Heart right ventricle (tissue), 16 donors: ENCODE measurements at regions not wholly inside any gene's neighbourhood (a gene's known extent, or its start where the extent isn't known, plus 50 kb on each side); places are given as distances from the start of the nearest gene placed in this dataset.

Source experiments
- ATAC-seq, 8 donors: fragments of 200-7000 bp; cut with Tn5 transposase; one replicate each; pipeline ENCODE4 v1.9.1; 2020; ENCODE audit warnings: mild to moderate bottlenecking in 8 of 8, moderate library complexity in 8 of 8, moderate number of reproducible peaks in 1 of 8
- DNase-seq, 2 donors: peaks; one replicate each; pipeline ENCODE4 v3.0.0-alpha.2; 2020
- H3K27ac ChIP-seq, 10 donors: fragments of 200-600 bp; sonication (generic) in 2 of 10; one replicate each; pipeline versions ENCODE4 v1.5.0 to v1.8.0; 2020 to 2022; ENCODE audit warnings: mild to moderate bottlenecking in 3 of 10
- H3K27me3 ChIP-seq, 7 donors: fragments of 200-600 bp; one replicate each; pipeline ENCODE4 v1.8.0; 2021 to 2022; ENCODE audit warnings: mild to moderate bottlenecking in 2 of 7
- H3K36me3 ChIP-seq, 9 donors: fragments of 200-600 bp; sonication (generic) in 1 of 9; one replicate each; pipeline versions ENCODE4 v1.5.0 to v1.8.0; 2020 to 2022; ENCODE audit warnings: mild to moderate bottlenecking in 2 of 9
- H3K4me1 ChIP-seq, 9 donors: fragments of 200-600 bp; sonication (generic) in 1 of 9; one replicate each; pipeline versions ENCODE4 v1.5.0 to v1.8.0; 2020 to 2022; ENCODE audit warnings: mild to moderate bottlenecking in 4 of 9
- H3K4me3 ChIP-seq, 10 donors: fragments of 200-600 bp; sonication (generic) in 2 of 10; one replicate each; pipeline versions ENCODE4 v1.5.0 to v1.8.0; 2020 to 2022; ENCODE audit warnings: mild to moderate bottlenecking in 7 of 10, moderate library complexity in 2 of 10
- H3K9me3 ChIP-seq, 11 donors: fragments of 200-600 bp in 10 of 11; sonication (generic) in 2 of 11; one replicate each; pipeline versions ENCODE4 v1.5.0 to v1.8.0; 2013 to 2022; ENCODE audit warnings: mild to moderate bottlenecking in 2 of 11, control low read depth in 1 of 11, moderate library complexity in 1 of 11
- CTCF ChIP-seq, 9 donors: fragments of 200-600 bp; sonication (generic) in 2 of 9; IDR thresholded peaks; one replicate each; pipeline versions ENCODE4 v1.5.0 to v1.8.0; 2021 to 2022; ENCODE audit warnings: antibody characterized with exemption in 9 of 9, mild to moderate bottlenecking in 5 of 9, moderate library complexity in 1 of 9
- WGBS, 2 donors: extraction: QIAGEN DNeasy Blood & Tissue Kit; methylation state at CpG; one replicate each; pipeline ENCODE4 v1.1.7; 2013; ENCODE audit warnings: inconsistent platforms in 1 of 2; 5-methylcytosine and 5-hydroxymethylcytosine counted together
- intact Hi-C, 10 donors: fragments of 100-400 bp; cut with DNase I; formaldehyde crosslinking; loops; one replicate each; pipeline versions ENCODE4 v1.11.1 to v1.14.2; 2022
- donor health status: Arrhythmogenic right ventricular cardiomyopathy.
- donor health status: ischemic (EF 13 %, LVEDD 7.1; RV severe dilation, severe dysfunction).
- donor health status: healthy with polysubstance abuse.
- donor health status: DM: no; HTN: yes; CAD: no.
- donor health status: DM: no; HTN: no; CAD: no.
- donor health status: ischemic (EF 25% LVEDD 6.9; RV normal size, moderate dysfunction).
- donor health status: ischemic (EF 25% LVEDD 5.7; RV mildly dilated, moderate dysfunction).
- donor health status: healthy.
- donor health status: DM: yes; HTN: yes; CAD: no.
- donor health status: Ischemic cardiomyopathy.
- donor health status: ischemic (EF 35%, LVEDD 5.7; RV mildly dilated, moderate dysfunction).
- donor health status: nonischemic (EF 11% LVEDD 7.7; RV severe dilation, severe dysfunction).
- donor health status: DM: yes; HTN: yes; CAD: no.
- donor health status: PGD.
- donor health status: ischemic (EF 29% LVEDD 5.4; RV normal size, mild dysfunction).
- donor health status: nonischemic (EF 23%, LVEDD 6.1; RV moderate dilation, normal function).

GRCh38 chr2:130263606-130264005 lies 65.4 kb upstream of the TUBA3E start:
- TF ChIP-seq CTCF (IDR thresholded peaks at IDR 0.05) = no peak
- Histone ChIP-seq H3K36me3 (no peaks in the 10 kb centered on the region), H3K27me3 (peaks cover 0 to 46% (median 10%) of the 10 kb centered on the region in 7 donors), H3K4me3 (no peak overlapping the region), H3K9me3 (no peaks in the 10 kb centered on the region), H3K27ac (no peak overlapping the region), H3K4me1 (peaks cover 0 to 4% (median 0%) of the 10 kb centered on the region in 9 donors)
- 79 to 80% methylated on average over 7 of the region's 7 CpGs for WGBS, 2 donors
- ATAC-seq = no peak
- DNase-seq = no peak
- intact Hi-C loops = no loop called here

- WGBS, 2 donors = 56 to 62% methylated on average over 11 of the region's 11 CpGs
- intact Hi-C loops = no loop called here
- Histone ChIP-seq H3K27ac (no peak overlapping the region), H3K4me3 (no peak overlapping the region), H3K4me1 (peaks cover 0 to 4% (median 0%) of the 10 kb centered on the region in 9 donors), H3K36me3 (no peaks in the 10 kb centered on the region), H3K9me3 (no peaks in the 10 kb centered on the region), H3K27me3 (peaks cover 0 to 51% (median 11%) of the 10 kb centered on the region in 7 donors)
- DNase-seq (no peak), ATAC-seq (no peak)
- no peak for TF ChIP-seq CTCF (IDR thresholded peaks at IDR 0.05)
Measured at GRCh38 chr2:130261970-130262760, 63.9 kb upstream of the TUBA3E start.

GRCh38 chr2:130261099-130261498 lies 62.9 kb upstream of the TUBA3E start:
- DNase-seq (no peak), ATAC-seq (no peak)
- intact Hi-C loops = no loop called here
- H3K4me1 ChIP-seq = peaks cover 0 to 4% (median 0%) of the 10 kb centered on the region in 9 donors
- H3K36me3 ChIP-seq = no peaks in the 10 kb centered on the region
- no peak overlapping the region for H3K27ac ChIP-seq
- TF ChIP-seq CTCF (IDR thresholded peaks at IDR 0.05) = no peak
- no peak overlapping the region for H3K4me3 ChIP-seq
- H3K9me3 ChIP-seq = no peaks in the 10 kb centered on the region
- 76 to 86% methylated on average over 10 of the region's 10 CpGs for WGBS, 2 donors
- peaks cover 0 to 61% (median 20%) of the 10 kb centered on the region in 7 donors for H3K27me3 ChIP-seq

- TF ChIP-seq CTCF (IDR thresholded peaks at IDR 0.05) = no peak
- WGBS, 2 donors = 44 to 61% methylated on average over 4 of the region's 4 CpGs
- Histone ChIP-seq H3K4me1 (peaks cover 0 to 4% (median 0%) of the 10 kb centered on the region in 9 donors), H3K4me3 (no peak overlapping the region), H3K36me3 (no peaks in the 10 kb centered on the region), H3K27ac (no peak overlapping the region), H3K27me3 (peaks cover 0 to 66% (median 20%) of the 10 kb centered on the region in 7 donors), H3K9me3 (no peaks in the 10 kb centered on the region)
- intact Hi-C loops = no loop called here
- ATAC-seq (no peak), DNase-seq (no peak)
Measured at GRCh38 chr2:130259594-130259993, 61.4 kb upstream of the TUBA3E start.
